ENCODE measurements at regions not wholly inside any gene's neighbourhood (a gene's known extent, or its start where the extent isn't known, plus 50 kb on each side); places are given as distances from the start of the nearest gene placed in this dataset.
"Not testable (repeated sequence)": the region's sequence is repeated elsewhere in the genome, so short reads cannot be mapped to it uniquely, and the experiment has no call there.

DNA sequence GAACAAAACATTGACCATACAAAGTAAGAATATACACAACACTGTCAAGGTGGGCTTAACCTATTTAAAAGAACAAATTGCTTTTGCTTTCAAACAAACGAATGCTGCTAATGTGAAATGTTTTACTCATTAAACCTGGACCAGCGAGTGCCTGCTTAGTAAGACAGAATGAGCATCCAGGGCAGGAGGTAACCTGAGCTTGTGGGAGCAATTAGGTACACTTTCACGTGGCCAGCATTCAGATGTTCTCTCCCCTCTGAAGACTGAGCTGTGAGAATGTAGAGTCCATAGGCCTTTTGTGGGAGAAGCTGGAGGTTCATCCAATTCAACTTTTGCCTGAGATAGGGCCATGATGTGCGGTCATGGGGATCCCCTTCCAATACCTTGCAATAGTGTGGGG, 266.5 kb downstream of the TSN start:
- DNase-seq, result no peak

DNA sequence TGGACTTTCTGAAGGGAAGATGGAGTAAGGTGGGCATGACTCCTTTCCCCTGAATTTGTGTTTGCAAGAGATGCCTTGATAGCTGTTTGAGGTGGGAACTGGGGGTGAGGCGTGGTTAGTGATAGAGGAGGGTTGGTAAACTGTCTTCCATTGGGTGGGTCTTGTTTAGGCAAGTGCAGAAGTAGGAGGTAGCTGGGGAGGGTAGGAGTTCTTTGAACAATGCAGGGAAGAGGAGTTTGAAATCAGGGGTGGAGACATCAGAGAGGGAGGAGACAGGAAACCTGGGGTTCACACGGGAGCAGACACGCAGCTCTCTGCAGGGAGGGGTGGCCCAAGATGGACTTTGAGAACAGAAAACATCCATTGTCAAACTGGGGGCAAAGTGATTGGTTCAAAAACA, 267.1 kb downstream of the TSN start:
- DNase-seq, result no peak

DNA sequence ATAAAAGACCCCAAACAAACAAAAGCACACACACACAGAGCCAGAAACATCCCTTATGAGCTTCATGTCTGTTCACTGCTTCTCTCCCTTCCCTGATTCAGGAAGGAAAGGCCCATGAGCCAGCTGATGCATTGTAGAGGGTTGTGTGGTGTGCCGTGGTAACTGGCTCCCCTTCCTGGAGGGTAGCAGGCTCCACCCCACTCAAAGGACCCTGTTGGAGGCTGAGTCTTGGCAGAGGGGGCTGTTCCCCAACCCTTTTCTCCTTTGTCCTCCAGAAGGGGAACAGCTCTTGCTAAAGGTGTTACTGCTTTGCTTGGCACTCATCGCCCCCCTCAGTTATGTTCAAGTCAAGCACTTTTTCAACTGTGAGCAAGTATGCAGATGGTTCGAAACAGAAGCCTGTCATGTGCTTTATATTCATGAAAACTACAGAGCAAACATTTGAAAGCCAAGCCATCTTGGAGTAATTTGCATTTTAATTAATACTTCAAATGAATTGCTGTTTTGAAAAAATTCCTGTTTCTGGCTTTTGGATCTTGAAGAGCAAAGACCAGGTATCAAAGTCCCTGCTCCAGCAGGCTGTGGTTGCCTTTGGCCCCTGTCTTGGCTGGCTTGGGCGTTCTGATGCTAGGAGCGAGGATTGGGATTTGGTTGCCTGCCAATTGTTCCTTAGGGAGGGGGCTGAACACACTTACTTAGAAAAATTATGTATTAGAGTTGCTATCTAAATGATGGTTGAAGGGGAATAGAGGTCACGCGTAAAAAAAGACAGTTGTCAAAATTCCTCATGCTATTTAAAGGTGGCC, 267.8 kb downstream of the TSN start:
- DNase-seq, result peak; percentile 18

DNA sequence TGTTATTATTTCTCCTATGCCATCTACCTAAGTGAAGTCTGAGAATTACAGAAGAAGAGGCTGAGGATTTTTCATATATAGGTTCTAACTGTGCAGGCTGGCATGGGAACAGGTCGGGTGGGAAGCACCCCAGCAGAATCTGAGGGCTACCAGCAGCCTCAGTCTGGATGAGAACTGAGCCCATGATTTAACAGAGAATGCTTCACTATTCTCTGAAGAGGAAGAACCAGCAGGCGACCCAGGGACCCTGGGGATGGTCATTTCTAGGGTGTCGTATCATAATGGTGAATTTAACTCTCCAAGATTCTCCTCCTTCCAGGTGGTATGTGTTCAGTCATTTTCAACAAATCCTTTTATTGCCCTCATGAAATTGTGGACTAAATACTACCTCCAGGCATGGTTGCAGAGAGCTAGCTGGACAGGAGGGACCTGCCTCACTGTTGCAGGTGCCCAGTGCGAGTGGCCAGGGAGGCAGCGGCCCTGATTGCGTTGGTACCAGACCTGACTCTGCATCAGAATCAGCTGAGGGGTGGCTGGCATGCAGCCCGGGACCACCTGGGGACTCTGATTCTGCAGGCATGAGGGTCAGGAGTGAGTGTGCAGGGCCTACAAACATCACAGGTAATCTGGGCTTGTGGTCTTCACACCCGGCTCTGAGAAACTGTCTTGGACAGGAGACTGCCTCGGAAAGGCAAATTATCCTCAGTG, 272.2 kb downstream of the TSN start:
- DNase-seq, result no peak

DNA sequence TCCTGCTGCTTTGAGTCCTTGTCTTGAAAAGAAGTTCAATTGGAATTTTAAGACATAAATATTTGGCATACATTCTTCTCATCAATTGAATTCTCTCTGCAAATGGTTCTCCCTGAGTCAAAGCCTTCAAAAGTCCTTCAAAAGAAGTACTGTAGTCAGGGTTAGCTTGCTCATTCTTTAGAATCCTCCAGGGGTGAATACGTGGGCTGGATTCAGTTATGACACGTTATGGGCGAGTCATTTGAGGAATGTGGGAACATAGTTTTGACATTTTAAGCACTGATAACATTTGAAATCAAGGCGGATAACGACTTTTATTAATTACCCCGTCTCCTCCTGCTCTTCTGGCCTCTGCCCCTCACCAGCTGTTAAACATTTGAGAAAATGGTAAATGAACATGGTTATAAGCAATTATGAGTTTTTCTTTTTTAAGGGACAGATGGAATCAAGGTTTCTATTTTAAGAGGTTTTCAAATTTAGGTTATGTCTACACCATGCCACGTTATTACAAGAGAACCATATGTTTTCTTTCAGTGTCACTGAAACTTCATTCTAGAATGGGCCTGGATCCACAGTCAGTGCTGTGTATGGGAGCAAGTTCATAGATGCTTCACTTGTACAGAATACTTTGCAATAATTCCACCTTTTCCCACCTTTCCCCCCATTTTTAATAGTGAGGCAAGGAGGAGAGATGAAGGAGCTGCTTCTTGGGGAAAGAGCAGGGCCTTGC, 273.1 kb downstream of the TSN start:
- DNase-seq, result peak; percentile 91

DNA sequence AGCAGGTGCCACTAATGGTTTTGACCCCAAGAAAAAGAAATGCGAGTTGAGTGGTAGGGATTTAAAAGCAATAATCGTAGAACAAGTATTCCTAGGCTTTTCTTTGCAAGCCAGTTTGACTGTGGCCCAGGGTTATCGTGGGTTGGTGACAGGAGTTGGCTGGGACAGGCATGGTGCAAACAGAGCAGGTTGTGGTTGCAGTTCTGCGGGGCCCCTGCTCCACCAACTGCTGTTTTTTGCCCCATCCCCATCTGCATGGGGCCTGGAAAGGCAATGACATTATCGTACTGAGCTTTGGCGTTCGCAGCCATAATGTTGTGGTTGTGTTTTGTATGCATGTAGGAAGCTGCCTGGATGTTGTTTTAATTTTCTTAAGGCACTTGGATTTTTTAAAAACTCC, 274.0 kb downstream of the TSN start:
- DNase-seq, result no peak

DNA sequence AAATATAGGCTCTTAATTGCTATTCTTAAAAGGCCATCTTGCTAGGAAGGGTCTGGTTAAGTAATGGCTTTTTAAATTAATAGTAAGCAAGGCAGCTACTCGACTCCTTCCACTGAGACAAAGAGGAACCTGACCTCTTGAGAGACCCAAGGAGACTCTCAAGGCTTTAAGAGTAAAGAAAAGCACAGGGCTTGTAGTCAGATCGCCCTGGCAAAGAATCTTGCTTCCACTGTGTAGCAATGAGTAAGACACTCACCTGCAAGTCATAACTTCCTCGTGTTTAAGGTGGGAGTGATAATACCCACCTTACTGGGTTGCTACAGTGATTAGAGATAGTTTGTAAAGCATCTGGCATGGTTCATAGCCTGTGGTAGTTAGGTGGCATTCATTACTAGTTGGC, 274.5 kb downstream of the TSN start:
- no peak for DNase-seq

DNA sequence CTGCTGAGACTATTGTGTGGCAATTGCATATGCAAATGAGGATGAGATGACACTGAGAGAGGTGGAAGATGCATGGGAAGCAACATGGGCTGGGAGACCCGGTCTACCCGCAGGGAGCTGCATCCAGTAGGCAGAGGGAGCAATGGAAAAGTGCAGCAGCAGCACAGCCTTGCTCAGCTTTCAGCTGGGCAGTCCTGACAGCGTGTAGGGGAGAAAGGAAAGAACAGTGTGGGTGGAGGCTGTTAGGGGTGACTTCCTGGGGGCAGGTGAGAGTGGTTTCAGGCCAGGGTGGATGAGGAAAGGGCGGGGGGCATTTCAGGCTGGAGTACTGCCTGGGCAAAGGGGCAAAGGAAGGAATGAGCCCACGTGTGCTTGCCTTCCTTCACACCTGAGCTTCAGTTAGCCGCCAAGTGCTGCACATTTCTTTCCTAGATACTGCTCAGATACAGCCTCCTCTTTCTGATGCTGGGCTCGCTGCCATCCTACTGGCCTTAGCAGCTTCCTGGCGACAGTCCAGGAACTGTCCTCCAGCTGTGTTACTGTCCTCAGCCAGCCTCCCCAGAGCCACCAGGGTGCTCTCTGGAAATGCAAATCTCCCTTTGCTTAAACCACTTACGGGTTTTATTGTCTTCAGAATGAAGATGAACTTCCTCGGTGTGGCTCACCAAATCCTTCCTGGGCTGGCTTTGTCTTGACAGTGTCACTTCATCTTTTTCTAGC, 276.3 kb downstream of the TSN start:
- peak; percentile 14 for DNase-seq

DNA sequence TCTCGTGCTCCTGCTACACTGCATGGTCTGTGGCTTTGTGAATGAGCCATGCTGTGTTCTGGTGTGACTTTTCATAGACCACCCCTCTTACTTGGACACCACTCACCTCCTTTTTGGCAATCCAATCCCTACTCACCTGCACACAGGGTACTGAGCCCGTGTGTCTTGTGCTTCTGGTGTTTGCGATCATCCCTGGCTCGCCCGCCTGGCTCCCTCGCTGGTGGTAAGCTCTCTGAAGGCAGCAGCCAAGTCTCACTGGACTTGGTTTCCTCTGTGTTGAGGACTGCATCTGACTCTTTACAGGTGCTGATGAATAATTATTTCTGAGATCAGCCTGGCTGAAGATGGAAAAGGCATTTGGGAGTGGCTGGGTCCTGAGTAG, 276.8 kb downstream of the TSN start:
- no peak for DNase-seq

DNA sequence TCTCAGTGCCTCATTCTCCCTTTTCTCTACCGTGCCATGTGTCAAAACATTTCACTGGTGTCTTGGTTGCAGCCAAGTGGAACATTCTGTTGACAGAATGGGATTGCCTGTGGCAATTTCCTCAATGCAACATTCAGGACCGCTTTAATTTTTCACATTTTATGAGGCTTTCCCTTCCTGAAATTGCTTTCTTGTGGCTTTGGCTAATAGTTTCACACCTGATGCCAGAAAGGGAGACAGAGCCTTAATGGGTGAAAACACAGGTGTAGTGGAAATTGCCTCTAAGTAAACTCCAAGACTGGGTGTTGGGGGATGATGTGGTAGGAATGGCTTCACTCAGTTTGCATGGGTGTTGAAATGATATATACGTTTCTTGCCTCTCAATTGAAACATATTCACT, 278.3 kb downstream of the TSN start:
- DNase-seq, result no peak

DNA sequence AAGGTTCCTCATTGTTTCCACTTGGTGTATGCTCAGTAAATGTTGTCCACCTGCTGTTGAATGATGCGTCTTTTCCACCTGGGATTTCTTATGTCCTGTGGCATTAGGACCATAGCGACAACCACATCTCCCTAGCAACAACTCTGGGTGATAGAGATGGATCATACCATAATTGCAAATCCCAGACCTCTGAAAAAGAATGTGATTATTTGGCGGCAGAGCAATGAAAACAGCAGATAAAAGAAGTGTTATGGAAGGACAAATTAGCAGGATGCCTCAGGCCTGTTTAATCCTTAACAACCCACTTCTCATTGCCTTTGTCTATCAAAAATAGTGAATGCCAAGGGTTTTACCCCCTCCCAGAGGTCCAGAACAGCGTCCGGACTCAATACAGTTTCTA, 278.9 kb downstream of the TSN start:
- no peak for DNase-seq

DNA sequence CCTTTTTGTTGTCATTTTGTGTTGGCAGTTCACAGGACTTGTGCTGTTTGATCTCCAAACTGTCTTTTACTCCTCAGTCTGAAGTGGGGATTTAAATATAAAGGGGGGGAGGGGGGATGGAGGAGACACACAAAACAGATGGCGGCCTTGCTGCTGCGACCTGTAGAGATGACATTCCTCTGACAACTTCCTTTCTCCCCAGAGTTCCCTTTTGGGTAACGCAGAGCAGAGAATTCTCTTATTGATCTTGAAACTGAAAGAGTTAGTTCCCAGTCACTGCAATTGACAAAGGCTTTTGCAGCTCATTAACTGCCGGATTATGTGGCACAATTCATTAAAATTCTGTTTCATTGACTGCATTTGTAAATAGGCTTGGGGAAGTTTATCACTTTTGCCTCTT, 279.3 kb downstream of the TSN start:
- DNase-seq, result no peak

DNA sequence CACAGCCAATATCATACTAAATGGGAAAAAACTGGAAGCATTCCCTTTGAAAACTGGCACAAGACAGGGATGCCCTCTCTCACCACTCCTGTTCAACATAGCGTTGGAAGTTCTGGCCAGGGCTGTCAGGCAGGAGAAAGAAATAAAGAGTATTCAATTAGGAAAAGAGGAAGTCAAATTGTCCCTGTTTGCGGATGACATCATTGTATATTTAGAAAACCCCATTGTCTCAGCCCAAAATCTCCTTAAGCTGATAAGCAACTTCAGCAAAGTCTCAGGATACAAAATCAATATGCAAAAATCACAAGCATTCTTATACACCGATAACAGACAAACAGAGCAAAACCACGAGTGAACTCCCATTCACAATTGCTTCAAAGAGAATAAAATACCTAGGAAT, 283.4 kb downstream of the TSN start:
- not testable (repeated sequence) for DNase-seq

DNA sequence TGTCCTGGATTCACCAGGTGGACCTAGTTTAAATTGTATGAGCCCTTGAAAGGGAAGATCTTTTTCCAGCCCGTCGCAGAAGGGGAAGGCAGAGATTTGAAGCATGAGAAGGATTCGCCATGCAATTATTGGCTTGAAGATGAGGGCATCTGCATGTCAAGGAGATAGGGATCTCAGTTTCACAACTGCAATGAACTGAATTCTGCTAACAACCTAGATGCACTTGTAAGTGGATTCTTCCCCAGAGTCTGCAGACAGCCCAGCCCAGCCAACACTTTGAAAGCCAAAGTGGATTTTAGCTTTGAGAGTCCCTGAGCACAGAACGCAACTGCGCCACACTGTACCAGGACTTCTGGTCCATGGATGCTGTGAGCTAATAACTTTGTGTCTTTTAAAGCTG, 286.0 kb downstream of the TSN start:
- DNase-seq, result no peak

DNA sequence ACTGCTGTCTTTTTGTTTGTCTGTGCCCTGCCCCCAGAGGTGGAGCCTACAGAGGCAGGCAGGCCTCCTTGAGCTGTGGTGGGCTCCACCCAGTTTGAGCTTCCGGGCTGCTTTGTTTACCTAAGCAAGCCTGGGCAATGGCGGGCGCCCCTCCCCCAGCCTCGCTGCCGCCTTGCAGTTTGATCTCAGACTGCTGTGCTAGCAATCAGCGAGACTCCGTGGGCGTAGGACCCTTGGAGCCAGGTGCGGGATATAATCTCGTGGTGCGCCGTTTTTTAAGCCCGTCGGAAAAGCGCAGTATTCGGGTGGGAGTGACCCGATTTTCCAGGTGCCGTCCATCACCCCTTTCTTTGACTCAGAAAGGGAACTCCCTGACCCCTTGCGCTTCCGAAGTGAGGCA, 296.2 kb downstream of the TSN start:
- DNase-seq, result not testable (repeated sequence)

DNA sequence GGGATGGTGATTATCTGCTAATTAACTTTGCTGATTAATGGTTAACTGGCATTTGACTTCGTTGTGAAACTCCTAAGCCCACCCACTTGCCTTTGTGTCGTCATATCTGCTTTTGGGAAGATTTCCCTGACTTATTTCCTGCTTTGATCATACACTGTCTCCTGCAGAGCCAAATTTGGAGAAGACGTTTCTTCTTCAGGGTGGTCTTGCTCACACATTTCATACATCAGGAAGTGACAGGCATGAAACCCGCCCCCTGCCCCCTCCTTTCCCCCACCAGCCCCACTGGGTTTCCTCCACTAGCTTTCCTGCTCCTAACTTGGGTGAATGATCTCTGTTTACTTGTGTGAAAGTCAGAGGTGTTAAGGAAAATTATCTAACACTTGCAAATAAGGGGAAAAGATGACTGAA, 300.1 kb downstream of the TSN start:
- no peak for DNase-seq

DNA sequence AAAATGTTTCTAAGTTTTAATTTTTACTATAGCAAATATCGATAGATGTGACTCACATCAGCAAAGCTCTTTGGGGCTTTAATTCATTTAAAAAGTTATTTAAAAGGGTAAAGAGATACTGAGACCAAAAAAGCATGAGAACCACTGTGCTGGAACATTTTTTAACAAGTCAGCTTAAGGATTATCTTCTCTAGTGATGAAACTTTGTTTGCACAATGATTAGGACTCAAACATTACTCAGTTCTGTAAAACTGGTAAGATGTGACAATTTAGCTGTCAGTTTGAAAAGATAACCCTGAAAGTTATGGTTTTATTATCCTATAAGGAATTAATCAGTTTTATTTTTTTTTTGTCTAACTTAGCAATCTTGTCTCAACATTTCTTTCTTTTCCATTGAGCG, 301.4 kb downstream of the TSN start:
- DNase-seq, result no peak

DNA sequence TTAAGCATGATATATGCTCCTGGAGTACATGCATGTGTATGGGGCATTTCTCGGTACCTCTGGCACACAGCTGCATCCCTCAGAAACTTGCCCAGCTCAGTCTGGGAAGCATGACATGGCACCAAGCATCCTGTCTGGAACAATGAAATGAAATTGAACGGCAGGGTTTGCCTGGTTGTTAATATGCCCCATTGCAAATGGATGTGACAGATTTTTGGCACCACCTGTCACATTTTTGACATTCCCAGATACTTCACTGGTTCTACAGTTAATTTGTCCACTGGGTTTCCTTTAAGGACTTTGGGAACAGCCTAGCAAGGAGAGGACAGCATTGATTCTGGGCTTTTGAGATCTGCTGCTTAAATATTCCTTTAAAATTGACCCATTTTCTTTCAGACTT, 305.8 kb downstream of the TSN start:
- DNase-seq, result no peak

DNA sequence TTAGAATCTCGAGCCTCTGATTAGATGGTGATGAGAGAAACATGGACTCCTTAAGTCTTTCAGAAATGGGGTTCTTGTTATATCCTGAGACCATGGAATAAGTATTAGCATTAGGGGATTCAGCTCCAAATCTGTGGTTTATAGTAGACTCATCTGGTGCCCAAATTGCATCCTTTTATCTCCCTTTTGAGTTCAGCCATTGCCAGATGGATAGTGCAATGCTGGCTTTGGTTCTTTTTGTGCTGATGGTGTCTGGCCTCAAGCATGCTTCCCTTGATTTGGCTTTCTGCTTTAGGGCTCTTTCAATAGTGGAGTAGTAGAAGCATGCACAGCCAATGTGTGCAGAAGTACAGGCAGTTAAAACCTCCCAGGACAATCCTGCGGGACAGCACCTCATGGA, 306.4 kb downstream of the TSN start:
- DNase-seq, result no peak

DNA sequence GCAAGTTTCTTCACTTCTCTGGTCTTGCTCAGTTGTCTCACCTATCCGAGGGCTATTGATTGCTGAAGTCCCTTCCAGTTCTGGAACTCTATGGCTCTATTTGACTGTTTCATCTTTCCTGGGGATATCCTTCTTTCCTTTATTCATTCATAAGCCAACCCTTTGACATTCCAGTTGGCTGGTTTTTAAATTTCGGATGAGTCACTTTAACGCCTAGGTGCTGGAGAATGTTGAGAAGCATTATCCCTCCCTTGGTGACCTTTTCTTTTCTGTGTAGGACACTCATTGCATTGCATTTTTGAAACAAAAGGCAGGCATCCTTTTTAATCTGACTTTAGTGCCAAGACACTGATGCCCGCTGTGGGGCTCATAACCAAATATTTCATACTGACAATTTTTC, 307.1 kb downstream of the TSN start:
- no peak for DNase-seq

DNA sequence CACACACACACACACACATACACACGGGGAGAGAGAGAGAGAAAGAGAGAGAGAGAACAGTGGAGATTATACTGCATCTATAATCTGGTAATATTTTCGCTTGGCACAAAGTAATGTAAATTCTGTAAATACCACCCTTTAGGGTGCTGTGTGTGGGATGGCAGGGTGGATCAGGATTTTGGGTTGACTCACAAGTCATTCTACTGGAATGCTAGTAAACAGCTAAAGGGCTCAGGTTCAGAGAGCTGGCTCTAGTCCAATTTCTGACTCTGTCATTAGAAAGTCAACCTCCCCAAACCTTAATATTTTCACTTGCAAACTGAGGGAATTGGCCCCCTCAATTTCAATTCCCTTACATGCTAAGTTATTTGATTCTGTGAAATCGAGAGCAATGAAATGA, 308.3 kb downstream of the TSN start:
- no peak for DNase-seq

DNA sequence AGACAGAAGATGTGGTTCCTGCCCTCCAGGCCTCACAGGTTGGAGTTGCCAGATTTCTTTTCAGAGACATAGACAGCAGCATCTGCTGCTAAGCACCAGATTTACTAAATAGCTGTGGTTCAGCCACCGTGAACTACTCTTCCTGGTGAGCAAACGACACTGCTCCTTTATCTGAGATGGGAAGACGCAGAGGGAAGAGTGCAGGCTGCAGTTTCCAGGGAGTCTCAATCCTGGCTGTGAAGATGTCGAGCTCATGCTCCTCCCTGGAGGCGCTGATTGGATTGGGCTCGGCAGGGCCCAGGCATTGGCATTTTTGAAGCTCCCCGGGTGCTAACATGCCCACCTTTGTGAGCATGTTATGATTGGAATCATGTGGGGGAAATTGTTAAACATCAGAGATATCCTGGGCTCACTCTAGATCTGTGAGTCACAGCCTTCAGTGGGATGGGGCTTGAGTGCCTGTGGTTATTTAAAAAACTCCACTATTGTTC, 314.8 kb downstream of the TSN start:
- peak; percentile 49 for DNase-seq

DNA sequence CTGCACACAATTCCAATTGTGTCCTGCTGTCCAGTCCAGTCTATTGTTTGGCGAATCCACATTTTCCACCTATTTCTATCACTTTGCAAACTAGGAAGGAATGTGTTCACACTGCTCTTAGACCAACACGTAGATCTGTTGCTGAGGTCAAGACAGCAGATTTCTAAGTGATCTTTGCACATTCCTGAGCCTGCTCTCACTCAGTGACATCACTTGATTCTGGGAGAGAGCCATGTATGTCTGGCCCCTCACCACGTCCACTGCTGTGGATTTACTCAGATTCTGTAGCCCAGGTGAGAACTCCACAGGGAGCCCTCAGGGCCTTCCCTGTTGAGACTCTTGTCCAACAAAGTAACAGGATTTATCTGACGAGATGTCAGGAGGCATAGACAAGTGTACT, 317.2 kb downstream of the TSN start:
- DNase-seq, result peak; percentile 69

All from fibroblast of upper back skin (primary cell).